GM19043 (cell line): ENCODE measurements at regions not wholly inside any gene's neighbourhood (a gene's known extent, or its start where the extent isn't known, plus 50 kb on each side); places are given as distances from the start of the nearest gene placed in this dataset.

ENCODE experiments used
- ATAC-seq: cut with Tn5 transposase; IDR thresholded peaks from one replicate; pipeline ENCODE4 v1.9.1; 2021; ENCODE audit warnings: low read depth; ENCODE audit not compliant: unreplicated experiment

DNA sequence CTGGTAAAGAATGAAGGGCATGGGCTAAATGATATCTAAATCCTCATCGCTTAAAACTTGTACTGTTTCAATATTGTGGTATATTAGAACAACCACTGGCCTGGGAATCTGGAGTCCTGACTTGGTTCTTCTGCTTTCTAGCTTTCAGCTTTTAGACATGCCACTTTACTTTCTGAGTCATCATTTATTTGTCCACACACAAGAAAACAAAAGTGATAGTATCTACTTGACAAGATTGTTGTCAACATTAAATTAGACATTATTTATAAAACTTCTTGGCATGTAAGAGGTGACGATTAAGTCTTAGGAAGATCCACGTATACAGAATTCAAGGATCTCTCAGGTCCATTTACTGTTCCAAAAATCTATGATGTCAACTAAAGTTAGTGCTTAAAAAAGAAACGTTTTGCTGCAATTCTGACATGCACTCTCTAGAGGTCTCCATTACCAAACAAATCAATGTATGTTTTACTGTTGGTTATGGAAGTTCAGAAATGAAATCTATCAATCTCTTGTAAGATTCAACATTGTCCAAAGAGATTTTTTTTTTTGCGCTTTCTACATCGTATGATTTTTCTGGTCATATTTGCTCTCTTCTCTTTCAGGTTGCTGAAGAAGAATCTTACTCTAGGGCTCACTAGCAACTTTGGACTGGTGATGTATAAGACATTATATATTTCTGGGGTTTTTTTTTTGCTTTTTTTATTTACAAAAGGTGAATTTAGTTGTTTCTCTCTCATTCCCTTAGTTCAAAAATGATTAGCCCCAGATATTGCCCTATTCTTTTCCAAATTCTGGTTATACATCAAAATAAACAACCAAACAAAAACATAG lies 53.6 kb upstream of the DYNC1I1 start:
- no peak for ATAC-seq

DNA sequence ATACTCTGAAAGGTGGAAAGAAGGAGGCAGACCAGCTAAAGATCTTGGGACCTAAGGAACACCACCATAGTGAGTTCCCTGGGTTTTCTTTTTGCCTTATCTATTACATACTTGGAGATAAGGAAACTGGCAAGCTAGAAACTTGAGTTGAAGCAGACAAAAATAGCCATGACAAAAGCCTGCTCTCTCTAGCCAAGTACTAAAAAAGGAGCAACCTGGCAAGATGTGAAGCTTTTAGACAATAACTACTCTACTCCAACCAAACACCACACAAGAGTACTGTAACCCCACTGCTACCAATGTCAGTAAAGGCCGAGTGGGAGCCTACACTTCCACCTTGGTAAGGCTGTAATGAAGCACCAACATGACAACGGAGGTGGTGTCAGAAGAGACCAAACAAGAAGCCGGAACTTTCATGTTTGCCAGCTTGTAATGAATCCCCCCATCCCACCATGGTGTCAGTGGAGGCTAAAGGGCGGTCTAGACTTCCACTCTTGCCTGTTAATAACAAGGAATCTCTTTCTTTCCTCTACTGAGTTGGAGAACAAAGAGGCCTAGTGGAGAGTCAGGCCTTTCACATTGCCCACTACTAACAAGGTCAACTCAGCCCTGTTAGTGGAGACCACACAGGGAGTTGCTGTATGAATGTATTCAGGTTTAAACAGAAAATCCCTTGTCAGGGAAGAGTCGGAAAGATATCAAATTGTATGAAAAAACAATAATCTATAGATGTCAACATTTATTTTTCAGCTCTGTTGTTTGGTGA lies 55.8 kb upstream of the DYNC1I1 start:
- no peak for ATAC-seq

DNA sequence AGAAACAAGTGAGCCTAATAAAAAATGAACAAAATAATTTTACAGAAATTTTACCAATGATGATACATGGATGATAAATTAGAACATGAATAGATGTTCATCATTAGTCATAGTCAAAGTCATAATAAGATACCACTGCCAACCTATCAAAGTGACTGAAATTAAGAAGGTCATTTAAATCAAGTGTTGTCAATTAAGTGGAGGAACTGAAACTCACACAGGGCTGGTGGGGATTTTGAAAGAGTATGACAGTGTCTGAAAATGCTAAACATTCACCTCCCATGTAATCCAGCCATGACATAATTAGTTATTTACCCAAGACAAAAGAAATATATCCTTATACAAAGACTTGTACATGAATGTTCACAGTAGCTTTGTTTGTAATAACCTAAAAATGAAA lies 57.1 kb upstream of the DYNC1I1 start:
- ATAC-seq, result peak; percentile 89

DNA sequence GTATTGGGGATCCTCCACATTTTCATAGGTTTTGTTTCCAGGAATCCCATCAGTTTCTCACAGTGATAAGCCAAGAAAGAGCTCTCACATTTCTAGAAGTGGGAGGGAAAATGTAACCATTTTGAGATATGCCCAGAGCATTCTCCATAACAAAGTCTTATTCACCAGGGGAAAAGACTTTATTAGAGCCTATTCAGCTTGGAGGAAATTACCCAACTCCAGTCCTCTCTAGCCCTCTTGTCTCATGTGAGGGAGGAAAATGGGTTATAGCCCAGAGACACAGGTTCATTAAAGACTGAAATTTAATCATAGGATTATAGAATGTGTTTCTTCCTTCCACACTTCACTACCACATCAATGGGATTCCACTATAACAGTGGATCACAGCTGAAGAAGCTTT lies 61.6 kb upstream of the DYNC1I1 start:
- ATAC-seq, result no peak

DNA sequence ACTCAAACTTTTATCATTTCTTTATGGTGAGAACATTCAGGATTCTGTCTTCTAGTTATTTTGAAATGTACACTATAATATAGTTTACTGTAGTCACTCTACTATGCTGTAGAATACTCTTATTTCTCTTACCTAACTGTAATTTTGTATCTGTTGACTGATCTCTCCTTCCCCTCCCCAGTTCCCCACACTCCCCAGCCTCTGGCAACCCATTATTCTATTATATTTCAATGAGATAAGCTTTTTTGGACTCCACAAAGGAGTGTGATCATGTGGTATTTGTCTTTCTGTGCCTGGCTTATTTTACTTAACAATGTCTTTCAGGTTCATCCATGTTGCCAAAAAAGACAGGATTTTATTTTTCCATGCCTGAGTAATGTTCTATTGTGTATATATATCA lies 71.4 kb upstream of the DYNC1I1 start:
- ATAC-seq, result no peak

DNA sequence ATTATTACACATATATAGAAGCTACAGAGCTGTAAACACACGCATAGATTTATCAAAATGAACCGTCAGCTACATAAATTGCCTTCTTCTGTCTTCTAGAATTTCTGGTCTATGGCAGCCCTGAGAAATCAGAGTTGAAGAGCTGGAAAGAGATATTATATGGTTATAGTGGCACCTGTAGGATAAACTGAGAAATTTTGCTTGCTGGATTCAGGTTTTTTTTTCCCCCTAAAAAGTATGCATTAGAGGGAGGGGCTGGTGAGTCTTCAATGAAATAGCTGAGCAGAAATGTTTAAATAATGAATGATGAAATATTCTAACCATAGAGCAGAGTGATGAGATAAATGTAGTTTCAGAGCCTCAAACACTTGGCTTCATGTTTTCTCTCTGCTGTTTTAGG lies 78.0 kb upstream of the DYNC1I1 start:
- ATAC-seq, result no peak

DNA sequence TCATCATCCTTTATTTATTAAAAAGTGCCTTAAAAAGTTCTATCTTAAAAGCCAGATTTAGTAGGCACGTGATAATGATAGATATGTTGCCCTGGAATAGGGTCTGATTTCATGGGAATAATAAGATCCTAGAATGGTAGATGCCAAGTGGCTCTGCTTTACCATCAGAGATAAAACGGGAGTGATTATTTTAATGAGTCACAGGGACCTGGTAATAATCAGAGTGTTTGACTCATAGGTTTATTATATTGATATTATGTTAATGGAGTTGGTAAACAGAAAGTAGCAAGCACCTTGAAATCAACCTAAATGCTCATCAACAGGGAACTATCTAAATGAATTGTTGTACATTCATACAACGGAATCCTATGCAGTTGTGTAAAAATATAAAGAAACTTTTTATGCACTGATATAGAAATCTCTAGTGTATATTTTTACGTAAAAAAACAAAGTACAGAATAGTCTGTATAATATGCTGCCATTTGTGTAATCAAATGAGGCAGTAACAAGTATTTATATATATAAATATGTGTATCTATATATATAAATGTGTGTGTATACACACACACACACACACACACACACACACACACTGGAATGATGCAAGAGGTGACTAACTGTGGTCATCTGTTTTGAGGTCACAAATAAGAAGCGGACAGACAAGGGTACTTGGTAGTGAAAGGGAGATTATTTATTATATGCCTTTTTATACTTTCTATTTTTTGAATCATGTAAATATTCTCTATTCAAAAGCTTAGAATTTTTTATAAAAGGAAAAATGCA lies 78.6 kb upstream of the DYNC1I1 start:
- ATAC-seq, result no peak

DNA sequence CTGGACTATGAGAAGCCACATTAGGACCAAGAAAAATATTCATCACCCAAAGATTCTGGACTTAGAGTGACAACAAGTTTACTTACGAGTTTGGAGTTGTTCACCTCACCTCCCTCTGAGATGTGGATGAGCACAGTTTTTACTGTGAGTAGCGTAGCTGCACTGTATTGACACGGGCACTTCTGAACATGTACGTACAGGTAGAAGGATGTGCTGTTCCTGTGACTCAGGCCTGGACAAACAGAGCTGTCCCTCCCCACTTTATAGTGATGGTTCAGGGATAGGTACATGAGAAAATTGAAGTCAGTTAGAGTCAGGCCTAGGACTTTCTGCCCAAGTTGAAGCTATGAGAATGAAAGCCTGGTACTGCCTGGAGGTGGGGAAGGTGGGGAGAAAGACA lies 80.9 kb upstream of the DYNC1I1 start:
- ATAC-seq, result no peak

DNA sequence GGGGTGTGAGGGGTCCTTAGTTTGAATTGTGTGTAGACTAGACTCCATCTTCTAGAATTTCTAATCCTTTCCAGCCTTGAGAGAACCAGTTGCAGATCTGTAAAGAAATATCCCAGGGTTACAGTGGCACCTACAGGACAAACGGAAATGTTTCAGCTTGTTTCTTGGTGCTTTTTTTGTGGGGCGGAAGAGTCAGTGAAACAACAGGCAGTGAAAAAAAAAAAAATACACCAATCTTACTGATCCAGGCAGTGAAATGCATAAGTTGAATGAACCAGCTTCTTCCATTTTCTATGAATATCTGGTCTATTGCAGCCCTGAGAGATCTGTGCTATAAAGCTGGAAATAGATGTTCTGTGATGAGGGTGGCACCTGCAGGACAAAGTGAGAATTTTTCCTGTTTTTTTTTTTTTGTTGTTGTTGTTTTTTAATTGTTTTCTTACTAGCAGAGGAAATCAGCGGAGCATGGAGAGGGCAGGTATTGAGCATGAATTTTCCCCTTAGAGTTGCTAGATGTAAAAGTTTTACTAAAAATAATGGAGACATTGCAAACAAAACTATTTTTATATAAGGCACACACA lies 81.9 kb upstream of the DYNC1I1 start:
- ATAC-seq, result peak; percentile 79

DNA sequence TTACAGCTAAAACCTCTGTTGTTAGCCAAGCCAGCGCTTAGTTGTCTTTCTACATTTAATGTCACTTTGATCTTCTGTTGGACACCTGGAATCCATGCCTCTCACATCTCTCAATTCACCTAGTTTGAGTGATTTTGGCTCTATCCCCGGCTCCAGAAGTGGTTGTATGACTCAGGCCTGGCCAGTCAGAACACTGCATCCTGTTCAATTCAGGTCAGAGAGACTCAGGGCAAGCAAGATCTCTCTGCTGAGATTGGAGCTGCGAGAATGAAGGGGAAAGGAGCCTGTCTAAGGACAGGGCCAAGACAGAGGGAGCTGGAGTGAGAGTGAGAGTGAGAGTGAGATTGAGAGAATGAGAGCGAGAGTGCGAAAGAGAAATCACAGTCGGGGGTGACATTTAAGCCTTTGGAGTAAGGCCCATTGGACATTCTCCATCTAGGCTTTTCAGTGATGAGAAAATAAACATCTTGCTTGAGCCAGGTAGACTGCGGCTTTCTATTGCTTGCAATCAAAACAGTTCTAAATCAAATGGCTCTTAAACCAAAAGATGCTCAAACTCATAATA lies 83.3 kb upstream of the DYNC1I1 start:
- ATAC-seq, result no peak

DNA sequence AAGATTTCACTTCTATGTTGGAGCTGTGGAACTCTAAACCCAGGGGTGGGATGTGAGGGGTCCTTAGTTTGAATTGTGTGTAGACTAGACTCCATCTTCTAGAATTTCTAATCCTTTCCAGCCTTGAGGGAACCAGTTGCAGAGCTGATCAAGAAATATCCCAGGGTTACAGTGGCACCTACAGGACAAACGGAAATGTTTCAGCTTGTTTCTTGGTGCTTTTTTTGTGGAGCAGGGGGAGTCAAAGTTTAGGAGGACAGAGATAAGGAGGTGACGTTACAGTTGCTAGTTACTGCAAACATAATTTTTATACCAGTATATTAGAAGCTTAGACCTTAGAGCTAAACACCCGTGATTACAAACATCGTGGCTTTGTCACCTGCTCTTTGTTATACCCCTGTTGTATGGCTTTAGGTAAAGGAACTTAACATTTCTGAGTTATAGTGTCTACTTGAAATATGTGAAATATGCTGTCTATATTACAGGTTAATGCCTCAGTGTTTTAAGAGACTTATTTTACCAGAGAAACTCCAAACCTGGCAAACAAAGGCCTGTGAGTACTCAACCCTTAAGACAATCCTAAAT lies 84.5 kb upstream of the DYNC1I1 start:
- no peak for ATAC-seq

DNA sequence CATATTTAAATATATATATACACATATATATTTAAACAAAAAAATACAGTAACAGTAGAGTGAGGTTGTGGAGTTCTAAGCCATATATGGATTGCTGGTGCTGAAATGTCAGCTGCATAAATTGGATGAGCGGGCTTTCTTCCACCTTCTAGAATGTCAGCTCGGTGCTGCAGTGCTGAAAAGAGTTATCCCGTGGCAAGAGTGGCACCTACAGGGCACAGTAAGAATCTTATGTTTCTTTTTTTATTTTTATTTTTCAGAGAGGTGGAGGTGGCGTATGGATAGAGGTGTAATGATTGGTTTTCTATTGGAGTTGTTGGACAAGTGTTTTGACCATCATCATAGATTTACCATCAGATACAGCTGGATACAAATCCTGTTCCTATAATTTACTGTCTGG lies 86.2 kb upstream of the DYNC1I1 start:
- no peak for ATAC-seq

DNA sequence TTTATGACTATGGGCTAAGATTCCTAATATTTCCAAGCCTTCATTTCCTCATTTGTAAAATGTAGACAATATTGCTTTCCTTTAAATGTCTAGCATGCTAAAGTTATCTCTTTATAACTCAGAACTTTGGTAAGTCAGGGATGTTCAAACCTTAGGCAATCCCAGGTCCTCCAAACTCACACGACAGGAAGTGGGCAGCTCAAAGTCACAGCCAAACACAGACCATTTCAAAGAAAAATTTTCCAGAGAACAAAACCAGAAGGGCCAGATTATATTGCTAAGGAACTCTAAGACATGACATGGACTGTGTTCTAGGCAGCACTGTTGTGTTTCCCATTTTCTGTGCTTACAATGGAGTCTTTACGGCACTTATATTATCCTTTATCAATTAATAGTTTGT lies 87.8 kb upstream of the DYNC1I1 start:
- ATAC-seq, result no peak

DNA sequence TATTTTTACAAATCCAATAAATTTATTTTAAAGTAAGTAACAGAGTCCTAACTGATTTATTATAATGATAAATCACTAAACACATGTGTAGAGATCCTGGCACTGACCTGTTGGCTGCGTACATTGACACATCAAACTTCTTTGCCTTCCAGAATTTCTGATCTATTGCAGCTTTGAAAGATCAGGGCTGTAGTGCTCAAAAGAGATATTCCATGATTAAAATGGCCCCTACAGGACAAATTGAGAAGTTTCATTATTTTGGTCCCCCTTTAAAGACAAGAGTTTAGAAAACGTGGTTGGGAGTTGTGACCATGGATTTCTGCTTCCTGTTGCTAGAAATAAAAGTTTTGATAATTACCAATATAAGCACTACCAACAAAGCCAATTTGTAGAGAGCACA lies 87.7 kb upstream of the PDK4 start:
- no peak for ATAC-seq

DNA sequence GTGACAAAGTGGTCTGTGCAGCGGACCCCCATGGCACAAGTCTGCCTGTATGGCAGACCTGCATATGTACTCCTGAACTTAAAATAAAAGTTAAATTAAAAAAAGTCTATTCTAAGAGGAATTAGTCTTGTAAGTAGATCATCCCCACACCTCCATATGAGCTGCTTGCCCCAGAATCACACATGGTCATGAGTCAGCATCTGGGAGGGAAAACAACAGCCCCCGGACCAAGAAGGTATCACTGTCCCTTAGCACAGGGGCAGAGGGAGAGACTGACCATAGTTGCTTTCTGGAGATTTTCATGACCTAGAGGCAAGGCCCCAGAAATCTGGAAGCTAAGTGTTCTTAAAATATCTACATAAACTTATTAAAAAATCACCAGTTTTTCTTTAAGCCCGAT lies 86.6 kb upstream of the PDK4 start:
- ATAC-seq, result no peak

DNA sequence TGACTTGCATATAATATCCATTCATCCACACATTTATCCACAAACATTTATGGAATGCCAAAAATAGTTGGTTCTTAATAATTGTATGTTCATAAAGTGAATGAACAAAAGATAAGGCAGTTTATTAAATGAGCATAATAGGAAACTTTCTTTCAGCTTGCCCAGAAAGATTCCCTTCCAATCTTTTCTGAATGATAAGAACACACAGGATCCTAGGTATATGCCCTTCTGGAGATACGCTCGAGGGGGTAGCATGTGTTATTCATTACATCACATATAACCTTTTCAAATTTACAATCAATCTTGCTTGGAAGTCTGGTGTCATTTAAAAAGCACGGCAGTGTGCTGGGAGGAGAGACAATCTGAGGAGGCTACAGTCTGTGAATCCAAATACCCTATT lies 80.4 kb upstream of the PDK4 start:
- no peak for ATAC-seq

DNA sequence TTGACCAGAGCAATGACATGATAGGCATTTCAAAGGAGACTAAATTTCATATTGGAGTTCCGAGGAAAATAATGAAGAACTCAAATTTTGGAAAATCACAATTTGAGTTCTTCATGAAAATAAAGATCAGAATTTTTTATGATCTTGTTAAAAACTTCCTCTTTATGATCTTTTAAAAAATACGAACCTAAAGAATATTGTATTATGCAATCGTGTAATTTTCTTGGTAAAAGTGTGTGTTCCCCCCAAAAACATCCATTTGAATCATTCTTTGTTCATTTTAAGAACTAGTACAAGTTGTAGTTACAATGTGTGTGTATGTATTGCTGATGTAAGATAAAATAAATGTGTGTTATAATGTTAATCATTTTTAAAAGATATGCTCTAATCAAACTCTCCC lies 79.3 kb upstream of the PDK4 start:
- no peak for ATAC-seq

DNA sequence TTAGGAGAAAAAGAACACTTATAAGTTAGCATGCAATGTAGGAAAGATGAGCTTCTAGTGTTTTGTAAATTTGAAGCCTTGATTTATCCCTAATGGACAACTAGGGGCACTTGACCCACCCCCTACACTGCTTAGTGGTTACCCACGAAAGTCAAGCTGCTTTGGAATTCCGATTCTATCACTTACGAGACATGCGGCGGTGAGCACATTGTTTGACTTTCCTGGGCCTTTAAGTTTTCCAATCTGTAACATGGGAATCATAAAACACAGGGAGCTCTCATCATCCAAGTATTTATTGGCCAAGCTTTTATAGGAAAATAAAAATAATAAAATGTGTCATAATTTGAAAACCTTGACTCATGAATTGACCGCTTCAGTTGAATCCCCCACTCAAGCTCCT lies 78.7 kb upstream of the PDK4 start:
- no peak for ATAC-seq

DNA sequence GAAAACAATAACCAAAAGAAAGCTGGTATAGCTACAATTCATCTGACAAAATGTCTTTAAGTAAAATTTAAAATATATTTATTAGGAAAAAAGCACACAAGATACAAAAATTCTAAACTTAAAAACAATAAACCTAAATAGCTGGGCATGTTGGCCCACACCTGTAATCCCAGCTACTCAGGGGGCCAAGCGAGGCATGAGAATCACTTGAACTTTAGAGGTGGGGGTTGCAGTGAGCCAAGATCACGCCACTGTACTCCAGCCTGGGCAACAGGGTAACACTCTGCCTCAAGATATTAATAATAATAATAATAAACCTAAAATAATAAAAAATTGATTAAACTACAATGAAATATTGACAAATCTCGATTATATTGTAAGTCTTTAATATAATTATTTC lies 77.8 kb upstream of the PDK4 start:
- no peak for ATAC-seq

DNA sequence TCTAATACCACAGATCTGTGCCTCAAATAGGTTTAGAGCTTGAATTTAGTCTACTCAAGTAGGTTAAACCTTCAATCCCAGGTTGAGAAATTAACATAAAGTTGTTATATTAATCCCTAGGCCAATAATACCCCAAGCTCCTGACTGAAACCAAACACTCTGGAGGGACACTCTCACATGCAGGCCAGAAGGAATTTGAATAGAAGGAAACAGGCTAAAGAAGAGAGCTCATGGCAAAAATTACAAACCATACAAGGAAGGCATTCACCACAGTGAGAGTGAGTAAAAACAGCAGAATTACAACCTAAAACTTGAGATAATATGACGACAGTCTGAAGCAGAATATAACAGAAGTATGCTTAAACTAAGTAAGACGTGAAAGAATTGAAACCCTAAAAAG lies 76.1 kb upstream of the PDK4 start:
- ATAC-seq, result no peak
